ENCODE measurements at regions not wholly inside any gene's neighbourhood (a gene's known extent, or its start where the extent isn't known, plus 50 kb on each side); places are given as distances from the start of the nearest gene placed in this dataset.

DNA sequence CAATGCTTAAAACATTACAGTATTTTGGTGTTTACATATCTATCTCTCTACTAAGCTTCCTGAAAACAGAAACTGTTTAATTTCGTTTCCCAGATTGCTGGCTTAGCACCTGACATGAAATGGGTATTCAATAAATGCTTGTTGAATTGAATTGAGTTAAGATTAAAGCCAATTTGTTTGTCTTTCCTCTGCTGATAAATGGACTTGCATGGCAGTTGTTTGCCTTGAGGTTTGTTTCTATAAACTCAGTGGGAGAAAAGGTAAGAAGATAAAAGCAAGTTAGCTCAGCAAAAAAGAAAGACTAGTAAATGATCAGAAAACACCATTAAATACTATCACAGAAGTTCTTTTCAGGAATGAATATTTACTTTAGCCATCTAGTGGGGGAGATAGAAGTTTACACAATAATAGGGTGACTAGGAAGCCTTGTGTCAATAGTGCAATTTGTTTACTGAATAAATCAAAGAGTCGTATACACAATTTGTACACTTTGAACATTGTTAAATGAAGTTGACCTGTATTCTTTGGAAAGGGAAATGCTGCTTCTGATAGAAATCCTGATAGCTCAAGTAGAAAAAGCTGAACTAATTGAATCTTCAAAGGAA is 754.5 kb upstream of the FAM98A start:
- DNase-seq = no peak

DNA sequence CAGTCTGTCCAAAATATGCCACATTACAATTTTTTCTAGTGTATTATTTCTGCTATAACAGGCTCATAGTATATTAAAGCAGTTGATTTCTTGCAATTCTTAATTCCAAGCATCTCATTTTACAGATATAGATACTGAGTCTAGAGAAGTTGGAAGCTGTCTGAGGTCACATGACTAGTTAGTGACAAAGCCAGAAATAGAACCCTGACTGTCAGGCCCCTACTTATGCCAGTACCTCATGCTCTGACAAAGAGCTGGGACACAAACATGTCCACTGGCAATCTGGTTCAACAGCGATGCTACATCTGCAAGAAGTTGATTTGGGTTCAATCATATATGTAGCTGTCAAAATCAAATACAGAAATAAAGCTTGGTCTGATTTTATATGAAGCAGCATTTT is 750.4 kb upstream of the FAM98A start:
- DNase-seq = no peak

DNA sequence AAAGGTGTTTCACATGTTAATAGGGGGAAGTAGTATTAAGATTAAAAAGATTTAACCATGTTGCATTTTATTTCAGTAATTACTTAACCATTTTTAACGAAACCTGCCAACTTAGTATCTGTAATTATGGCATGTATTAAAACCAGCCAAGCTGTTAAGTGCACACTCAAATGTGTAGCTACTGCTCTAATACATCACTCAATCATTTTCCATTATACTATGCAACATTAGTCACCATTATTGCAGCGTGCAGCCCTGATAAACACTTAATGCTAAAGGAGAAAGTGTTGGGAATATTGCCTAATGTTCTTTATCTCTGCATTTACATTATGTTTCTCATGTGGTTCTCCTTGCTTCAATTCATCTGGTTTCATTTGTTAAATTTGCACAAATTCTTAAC is 745.9 kb upstream of the FAM98A start:
- no peak for DNase-seq

DNA sequence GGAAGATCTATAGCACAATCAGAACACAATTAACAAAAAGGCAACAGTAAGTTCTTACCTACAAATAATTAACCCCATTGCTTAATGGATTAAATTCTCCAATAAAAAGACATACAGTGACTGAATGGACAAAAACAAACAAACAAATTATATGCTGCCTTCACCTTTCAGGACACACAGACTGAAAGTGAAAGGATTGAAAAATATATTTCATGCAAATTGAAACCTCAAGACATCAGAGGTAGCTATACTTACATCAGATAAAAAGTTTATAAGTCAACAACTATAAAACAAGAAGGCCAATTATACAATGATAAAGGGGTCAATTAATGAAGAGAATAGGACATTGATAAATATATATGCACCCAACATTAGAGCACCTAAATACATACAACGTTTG is 741.2 kb upstream of the FAM98A start:
- DNase-seq = no peak

DNA sequence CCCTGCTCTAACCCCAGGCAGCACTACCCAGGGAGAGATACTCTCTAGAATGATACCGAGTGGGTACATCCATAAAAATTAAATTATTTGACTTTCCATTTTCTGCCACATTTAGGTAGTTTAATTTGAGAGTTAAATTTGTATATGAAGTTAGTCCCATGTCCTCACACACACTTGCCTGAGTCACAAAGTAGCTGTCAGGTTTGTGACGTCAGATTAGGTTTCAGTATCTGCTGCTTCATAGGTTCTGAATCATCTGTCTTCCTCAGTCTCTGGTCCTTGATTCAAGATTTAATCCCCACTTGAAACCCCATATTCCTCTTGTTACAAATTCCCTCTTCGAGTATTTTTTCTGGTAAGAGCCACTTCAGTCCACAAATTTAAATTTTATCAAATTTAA is 738.6 kb upstream of the FAM98A start:
- no peak for DNase-seq

DNA sequence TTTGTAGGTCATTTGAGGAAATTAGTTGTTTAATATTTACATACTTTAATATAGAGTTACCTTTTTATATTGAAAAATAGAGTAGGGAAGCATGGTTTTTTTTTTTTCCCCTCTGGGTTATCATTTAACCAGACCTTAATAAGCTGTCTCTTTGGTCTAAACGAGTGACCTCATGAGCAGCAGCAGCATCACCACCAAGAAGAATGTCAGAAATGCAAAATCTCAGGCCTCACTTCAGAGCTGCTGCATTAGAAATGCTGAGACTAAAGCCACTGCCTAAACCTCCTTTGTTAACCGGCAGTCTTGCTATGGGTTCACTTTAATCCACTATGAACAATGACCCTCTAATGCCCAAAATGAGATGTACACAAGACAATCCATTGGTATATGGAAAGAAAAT is 733.7 kb upstream of the FAM98A start:
- no peak for DNase-seq

DNA sequence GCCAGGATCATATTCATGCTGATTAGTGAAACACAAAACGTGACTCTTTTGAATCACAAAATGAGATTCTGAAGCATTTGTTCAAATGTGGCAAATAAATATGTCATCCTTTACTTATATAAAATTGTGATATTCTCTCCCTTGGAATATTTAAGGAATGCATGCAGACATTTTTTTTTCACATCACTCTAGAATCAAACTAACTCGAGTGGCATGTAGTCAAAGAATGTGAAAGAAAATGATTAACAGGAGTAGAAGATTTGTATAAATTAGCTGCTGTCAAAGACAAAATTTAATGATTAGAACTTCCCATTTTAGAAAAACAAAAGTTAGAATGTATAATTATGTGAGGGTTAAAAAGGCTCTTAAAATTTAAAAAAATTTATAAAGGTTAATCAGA is 721.0 kb upstream of the FAM98A start:
- no peak for DNase-seq

DNA sequence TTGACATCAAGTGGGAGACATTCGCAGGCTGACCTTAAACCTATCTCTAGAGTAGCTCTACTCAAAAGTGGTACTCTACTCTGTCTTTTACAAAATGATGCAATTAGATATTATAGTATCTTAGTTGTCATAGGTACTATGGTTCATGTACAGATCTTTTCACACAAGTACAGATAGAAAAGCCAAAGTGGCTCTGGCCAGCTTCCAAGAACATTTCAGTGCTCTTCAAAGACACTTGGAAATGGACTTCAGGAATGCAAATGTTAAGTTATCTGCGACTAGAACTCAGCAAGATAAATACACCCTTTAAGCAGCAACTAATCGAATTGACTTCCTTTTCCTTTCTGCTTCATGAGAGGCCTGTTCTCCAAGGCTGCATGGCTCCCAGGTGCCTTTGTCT is 718.7 kb upstream of the FAM98A start:
- no peak for DNase-seq

DNA sequence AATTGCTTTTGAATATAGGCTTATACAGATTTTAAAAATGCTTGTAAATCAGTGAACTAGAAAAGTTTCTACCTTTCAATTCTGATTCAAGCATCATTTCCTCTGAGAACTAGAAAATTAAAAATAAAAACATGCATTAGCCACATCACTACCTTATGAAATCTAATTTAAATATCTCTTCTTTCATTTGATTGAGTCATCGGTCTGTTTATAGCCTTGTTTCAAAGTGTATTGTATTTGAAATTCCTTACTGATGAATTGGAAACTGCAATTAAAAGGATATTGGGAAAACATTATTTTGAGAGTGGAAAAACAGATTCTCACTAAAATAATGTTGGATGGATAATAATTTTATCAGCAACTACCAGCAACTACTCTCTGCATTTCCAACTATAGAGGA is 717.7 kb upstream of the FAM98A start:
- DNase-seq = no peak

DNA sequence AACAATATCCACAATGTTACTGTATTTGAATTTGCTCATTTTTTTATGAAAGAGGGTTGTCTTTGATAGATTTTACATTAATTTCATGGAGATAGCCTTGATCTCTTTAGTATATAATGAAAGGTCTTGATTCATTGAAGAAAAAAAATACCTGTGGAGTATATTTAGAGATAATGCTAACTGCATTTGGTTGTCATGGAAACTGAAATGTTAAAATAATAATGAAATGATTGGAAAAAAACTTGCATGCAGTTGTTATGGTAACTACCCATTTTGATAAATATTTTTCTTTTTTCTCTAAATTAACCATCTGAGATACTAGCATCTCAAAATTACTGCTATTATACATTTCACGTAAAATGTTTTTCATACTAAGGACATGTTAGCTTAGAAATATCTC is 712.7 kb upstream of the FAM98A start:
- DNase-seq = no peak

DNA sequence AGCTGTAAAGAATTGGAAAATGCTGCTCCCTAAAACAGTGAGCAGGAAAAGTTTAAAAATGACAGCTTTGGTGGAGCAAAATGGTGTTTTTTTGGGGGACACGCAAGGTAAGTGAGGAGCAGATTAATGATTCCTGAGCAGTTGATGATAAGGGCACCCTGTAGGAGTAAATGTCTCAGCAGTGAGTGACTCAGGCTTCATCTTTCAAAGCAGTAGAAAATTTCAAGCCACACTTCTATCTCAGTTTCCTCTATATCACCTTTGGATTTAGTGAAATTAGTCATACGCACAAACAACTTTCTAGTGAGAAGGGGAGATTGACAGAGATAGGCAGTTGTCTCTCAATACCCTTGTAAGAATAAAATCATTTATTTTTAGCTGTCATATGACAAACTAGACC is 709.0 kb upstream of the FAM98A start:
- no peak for DNase-seq

DNA sequence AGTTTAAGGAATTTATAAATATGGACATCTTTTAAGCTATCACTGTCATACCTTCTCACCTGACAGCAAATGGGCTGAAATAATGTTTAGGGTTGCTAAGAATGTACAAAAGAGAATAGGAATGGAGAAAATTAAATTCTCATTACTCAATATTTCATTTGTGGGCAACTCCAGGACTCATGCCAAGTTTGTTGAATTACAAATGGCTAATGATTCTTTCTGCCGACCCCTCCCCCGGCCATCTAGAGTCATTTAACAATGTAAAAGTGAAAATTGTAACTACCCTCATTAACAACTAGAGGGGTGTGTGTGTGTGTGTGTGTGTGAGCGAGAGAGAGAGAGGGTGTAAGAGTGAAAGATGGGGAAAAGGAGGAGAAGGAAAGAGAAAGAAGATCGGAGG is 708.5 kb upstream of the FAM98A start:
- DNase-seq = no peak

DNA sequence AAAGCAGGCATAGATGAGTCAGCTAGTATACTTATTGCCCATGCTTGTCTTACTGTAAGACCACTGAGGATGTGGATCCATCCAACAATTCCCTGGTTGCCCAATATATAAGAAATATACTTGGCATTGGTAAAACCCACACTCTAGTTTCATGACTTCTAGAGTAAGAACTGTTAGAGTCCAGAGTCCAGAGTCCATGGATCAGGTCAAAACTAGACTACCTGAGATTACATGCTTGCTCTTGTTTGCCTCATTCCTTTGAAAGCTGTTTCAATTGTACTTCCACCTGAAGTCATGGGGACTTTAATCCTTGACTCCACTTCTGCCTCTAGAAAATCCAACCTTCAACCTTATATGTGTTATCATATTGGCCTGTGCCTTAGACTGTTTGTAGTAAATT is 707.6 kb upstream of the FAM98A start:
- no peak for DNase-seq

DNA sequence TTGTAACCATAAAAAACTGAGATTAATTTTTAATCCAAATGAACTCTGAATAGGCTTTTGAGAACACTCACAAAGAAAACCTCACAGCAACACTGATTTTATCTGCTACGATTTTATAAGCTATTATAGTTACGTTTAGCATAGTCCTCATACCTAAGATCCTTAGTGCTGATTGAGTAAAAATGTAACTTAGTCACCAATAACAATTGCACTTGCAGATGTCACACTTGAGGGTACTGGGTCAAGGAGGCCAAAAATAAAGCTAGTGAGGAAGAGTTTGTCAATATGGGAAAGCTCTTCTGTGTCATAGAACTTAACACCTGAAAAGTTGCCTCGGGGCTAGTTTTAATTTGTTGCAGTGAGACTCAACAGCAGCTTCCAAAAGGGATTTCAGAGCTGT is 706.5 kb upstream of the FAM98A start:
- DNase-seq = no peak

DNA sequence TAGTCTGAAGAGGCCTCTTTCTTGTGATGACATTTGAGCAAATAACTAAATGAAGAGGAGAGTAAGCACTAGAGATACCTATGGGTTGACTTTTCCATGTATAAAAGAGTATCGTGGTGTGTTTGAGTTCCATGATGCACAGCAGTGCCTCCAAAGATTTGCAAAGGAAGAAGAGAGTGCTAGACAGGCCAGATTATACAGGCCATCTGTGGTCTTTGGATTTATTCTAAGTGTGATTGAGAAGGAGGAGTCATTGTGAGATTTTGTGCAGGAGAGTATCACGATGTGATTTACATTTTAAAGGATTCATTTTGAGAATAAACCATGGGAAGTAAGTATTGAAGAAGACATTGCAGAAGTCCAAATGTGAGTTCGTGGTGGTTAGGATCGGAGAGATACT is 695.9 kb upstream of the FAM98A start:
- DNase-seq = no peak

DNA sequence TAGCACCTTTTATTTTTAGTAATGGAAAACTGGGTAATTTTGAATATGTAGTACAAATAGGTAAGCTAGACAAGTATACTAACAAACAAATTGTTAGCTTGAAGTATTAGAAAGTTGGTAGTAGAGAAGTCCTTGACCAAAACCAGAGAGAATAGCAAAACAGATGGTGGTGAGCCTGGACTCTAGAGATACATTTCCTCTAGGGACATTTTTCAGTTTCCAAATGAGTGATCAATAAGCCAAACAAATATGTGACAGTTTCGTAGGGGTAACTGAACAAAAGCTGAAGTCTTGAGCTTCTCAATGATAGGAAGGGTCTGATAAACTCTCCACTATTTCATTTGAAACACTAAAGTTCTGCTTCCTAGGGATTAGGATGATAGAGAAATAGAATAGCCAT is 692.0 kb upstream of the FAM98A start:
- no peak for DNase-seq

DNA sequence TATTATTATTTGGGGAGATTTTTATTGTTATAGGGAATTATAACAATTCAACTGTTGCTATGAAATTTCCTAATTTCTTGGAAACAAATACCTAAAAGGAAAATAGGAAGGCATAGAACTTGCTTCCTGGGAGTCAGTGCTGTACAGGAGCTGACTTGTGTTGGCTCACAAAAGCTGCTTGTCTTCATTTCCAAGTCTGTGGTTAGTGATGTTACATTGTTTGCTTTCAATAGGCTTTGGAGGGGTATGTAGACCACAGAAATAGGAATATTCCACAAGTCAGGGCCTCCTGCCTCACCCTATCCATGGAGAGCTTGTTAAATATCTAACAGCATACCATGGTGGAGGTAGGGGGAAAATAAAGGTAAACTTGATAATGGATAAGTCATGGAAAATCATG is 688.9 kb upstream of the FAM98A start:
- no peak for DNase-seq

DNA sequence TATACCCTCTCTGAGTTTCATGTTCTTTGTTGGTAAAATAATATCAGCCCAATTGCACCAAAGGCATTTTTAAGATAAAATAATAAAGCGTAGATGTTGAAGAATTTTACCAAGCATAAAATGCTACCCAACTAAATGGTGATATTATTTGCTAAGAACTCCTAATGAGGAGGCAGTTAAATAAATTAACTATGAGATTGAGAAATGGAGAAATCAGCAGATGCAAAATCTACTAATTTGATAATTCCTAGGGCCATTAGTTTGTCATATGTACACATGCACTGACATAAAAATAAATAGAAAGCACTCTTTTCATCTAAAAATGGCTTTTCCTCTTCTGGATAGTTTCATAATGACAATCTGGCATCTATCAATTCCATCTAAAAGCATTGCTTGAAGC is 681.5 kb upstream of the FAM98A start:
- no peak for DNase-seq

DNA sequence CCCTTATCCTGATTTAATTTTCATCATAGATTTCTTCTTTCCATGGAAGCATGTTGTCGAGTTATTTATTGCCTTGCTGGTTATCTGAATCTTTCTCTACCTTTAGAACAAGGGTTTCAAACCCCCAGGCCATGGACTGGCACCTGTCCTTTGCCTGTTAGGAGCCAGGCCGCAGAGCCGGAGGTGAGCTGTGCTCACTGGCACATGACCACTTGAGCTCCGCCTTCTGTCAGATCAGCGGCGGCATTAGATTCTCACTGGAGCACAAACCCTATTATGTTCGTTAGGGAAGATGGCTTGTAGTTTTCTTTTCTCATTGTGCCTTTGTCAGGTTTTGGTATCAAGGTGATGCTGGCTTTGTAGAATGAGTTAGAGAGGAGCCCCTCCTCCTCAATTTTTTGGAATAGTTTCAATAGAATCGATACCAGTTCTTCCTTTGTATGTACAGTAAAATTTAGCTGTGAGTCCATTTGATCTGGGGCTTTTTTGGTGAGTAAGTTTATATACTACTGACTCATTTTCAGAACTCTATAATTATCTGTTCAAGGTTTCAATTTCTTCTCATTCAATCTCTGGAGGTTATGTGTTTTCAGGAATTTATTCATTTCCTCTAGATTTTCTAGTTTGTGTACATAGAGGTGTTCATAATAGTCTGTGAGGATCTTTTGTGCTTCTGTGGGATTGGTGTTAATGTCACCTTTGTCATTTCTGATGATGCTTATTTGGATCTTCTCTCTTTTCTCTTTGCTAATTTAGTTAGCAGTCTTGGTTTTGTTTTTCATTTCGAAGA is 668.0 kb upstream of the FAM98A start:
- DNase-seq = no peak

DNA sequence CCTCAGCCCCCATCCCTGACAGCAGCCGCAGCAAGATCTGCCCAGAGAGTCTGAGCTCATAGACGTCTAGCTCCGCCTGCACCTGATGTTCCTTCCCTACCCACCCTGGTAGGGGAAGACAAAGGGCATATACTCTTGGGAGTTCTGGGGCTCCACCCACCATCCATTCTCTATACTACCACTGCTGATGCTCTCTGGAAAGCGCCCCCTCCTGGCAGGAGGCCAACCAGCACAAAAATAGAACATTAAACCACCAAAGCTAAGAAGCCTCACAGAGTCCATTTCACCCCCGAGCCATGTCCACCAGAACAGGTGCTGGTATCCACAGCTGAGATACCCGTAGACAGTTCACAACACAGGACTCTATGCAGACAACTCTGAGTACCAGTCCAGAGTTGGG is 662.6 kb upstream of the FAM98A start:
- DNase-seq = no peak

DNA sequence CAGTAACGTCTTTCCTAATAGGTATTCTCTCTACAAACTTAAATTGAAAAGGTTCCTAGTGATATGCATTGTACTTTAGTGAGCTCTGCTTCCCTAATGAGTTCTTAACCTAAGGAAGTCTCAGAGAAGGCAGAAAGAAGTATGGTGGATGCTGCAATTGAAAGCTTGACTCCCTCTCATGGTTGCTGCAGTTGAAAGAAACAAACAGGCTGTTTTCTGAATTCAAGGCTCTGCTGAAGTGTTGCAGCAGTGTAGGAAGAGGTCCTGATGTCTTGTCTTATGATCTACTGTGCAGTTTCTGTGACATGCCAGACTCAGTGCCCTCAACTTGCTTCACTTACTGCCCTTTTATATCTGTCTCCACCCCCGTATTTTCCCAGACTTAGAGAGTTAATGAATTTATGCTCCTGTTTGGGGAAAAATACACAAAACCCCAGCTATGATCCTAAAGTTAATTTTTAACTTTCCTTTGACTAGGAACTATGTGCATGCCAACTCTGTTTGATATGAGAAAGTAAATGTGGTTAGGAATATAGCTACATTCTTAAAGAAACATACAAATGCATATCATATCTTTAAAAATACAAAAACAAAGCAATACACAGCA is 655.3 kb upstream of the FAM98A start:
- no peak for DNase-seq

DNA sequence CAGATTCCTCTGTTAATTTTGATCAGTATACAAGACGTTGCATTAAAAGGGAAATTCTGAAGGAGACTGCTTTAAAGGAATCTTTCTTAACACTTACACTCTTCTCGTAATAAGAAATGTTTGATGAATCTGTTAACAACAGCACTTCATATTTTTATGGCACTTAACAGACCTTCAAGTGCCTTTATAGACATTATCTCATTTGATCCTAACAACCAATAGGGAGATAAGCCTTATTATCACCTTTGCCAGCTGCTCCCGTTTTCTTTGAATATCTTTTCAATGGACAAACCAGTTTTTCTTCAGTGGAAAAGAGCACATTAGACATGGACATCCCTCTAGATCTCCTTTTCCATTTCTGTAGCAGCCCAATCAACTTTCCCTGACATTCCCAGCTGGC is 653.0 kb upstream of the FAM98A start:
- DNase-seq = no peak

DNA sequence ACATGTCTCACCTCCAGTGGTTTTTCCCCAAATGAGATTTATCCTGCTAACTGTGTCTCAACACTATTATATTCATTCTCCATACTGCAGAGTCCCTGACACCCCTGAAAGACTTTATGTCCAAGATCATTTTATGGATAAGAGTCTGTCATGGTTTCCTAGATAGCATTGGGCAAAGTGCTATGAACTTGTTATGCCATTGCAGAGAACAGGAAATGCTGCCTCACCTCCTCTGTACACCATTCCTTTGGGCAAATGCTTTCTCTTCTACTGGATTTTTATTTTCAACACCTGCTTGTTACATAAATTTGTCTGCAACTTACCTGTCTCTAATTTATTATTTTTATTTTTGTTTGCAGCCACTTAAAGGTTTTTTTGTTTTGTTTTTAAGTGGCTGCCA is 652.5 kb upstream of the FAM98A start:
- DNase-seq = no peak

DNA sequence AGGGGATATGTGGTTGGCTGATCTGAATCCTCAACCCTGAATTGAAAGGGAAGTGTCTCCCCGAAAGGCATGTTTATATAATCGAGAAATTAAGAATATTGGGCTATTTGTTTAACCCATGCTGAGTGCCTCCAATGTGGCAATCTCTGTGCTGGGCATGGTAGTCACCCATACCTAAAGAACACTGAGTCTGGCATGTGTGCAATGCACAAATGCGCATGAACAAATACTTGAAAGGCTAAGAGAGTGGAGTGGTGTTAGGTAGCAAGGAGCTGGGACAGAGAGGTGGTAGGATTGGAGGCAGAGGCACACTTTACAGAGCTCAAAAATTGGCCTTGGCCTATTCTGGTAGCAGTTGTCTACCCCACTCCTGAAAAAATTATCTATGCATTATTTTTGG is 645.1 kb upstream of the FAM98A start:
- no peak for DNase-seq

DNA sequence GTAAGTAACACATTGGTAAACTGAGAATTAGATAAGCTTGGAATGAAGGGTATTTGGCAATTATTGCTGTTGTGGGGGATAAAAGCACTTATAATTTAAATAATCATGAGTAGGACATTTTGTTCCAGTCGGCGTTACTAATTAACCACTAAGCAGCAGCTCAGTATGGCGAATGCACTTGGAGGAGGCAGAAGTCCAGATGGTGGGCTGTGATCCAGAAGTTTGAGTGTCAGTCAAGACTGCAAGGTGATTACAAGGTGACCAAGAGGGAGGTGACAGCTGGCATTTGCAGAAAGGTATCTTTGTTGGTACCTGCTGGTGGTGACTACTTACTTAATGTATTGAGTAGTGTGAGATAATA is 643.6 kb upstream of the FAM98A start:
- no peak for DNase-seq

Data from CD4-positive, alpha-beta T cell treated with Interleukin-17A for 1 hour (primary cell).